Neuronal stem cell (in vitro differentiated cells): ENCODE measurements at regions not wholly inside any gene's neighbourhood (a gene's known extent, or its start where the extent isn't known, plus 50 kb on each side); places are given as distances from the start of the nearest gene placed in this dataset.

Experiments
- DNase-seq: peaks from one replicate; pipeline ENCODE4 v3.0.0-alpha.2; 2013; ENCODE audit warnings: low spot score
- H2AFZ ChIP-seq: one replicate; pipeline ENCODE4 v1.6.1; 2013; ENCODE audit warnings: mild to moderate bottlenecking, low read length, inconsistent platforms
- H2AK5ac ChIP-seq: 2 replicates; pipeline ENCODE4 v1.6.1; 2013; ENCODE audit warnings: low read depth, mild to moderate bottlenecking, inconsistent platforms, low read length, moderate library complexity, mixed read lengths
- H2BK120ac ChIP-seq: 2 replicates; pipeline ENCODE4 v1.6.1; 2013; ENCODE audit warnings: low read depth, mild to moderate bottlenecking, inconsistent platforms, low read length, moderate library complexity, mixed read lengths
- H2BK12ac ChIP-seq: one replicate; pipeline ENCODE4 v1.6.1; 2013; ENCODE audit warnings: low read length, inconsistent platforms
- H2BK15ac ChIP-seq: 2 replicates; pipeline ENCODE4 v1.6.1; 2013; ENCODE audit warnings: mild to moderate bottlenecking, low read length, inconsistent platforms, mixed read lengths
- H2BK5ac ChIP-seq: one replicate; pipeline ENCODE4 v1.6.1; 2013; ENCODE audit warnings: inconsistent platforms, mild to moderate bottlenecking, low read length, moderate library complexity
- H3K14ac ChIP-seq: one replicate; pipeline ENCODE4 v1.6.1; 2013; ENCODE audit warnings: low read length, inconsistent platforms
- H3K18ac ChIP-seq: 2 replicates; pipeline ENCODE4 v1.6.1; 2013; ENCODE audit warnings: low read length, inconsistent platforms
- H3K23ac ChIP-seq: 2 replicates; pipeline ENCODE4 v1.6.1; 2013; ENCODE audit warnings: low read depth, mild to moderate bottlenecking, mixed read lengths, low read length, inconsistent platforms; ENCODE audit not compliant: poor library complexity
- H3K27ac ChIP-seq: replicated peaks from 3 replicates; pipeline ENCODE4 v1.5.1; 2013; ENCODE audit warnings: low read length, inconsistent platforms
- H3K27me3 ChIP-seq, 3 experiments: 2 replicates each; pipeline ENCODE4 v1.6.1; 2013; ENCODE audit warnings: low read length in 3 of 3, mild to moderate bottlenecking in 2 of 3, inconsistent platforms in 1 of 3, low read depth in 1 of 3, mixed read lengths in 1 of 3, moderate library complexity in 1 of 3; ENCODE audit not compliant: control insufficient read depth in 3 of 3, insufficient read depth in 3 of 3
- H3K36me3 ChIP-seq, 2 donors: replicated peaks in 1 of 2; 2 replicates each; pipeline ENCODE4 v1.6.1; 2013; ENCODE audit warnings: low read length in 2 of 2; ENCODE audit not compliant: control insufficient read depth in 2 of 2, insufficient read depth in 2 of 2
- H3K4ac ChIP-seq: 2 replicates; pipeline ENCODE4 v1.6.1; 2013; ENCODE audit warnings: inconsistent platforms, mild to moderate bottlenecking, low read length, moderate library complexity
- H3K4me1 ChIP-seq, 2 donors: 1 replicate in 1 of 2; 2 replicates in 1 of 2; pipeline ENCODE4 v1.6.1; 2013; ENCODE audit warnings: low read length in 2 of 2, low read depth in 1 of 2; ENCODE audit not compliant: control insufficient read depth in 2 of 2, insufficient read depth in 1 of 2
- H3K4me2 ChIP-seq: one replicate; pipeline ENCODE4 v1.6.1; 2013; ENCODE audit warnings: mild to moderate bottlenecking, low read length, inconsistent platforms; ENCODE audit not compliant: insufficient read depth, poor library complexity, severe bottlenecking
- H3K4me3 ChIP-seq, 2 donors: 2 replicates each; pipeline ENCODE4 v1.5.1; 2013; ENCODE audit warnings: low read length in 2 of 2, mild to moderate bottlenecking in 2 of 2, inconsistent platforms in 1 of 2, moderate library complexity in 1 of 2
- H3K79me1 ChIP-seq: one replicate; pipeline ENCODE4 v1.6.1; 2013; ENCODE audit warnings: low read depth, mild to moderate bottlenecking, inconsistent platforms, low read length, moderate library complexity
- H3K9ac ChIP-seq: one replicate; pipeline ENCODE4 v1.6.1; 2013; ENCODE audit warnings: mild to moderate bottlenecking, low read depth, low read length, inconsistent platforms; ENCODE audit not compliant: poor library complexity
- H3K9me3 ChIP-seq, 2 donors: replicated peaks in 1 of 2; 2 replicates each; pipeline versions ENCODE3 to v1.6.1; 2013; ENCODE audit warnings: low read length in 2 of 2, mild to moderate bottlenecking in 2 of 2, inconsistent platforms in 1 of 2, low read depth in 1 of 2, mixed read lengths in 1 of 2, moderate library complexity in 1 of 2; ENCODE audit not compliant: control insufficient read depth in 2 of 2, insufficient read depth in 1 of 2
- H4K8ac ChIP-seq: one replicate; pipeline ENCODE4 v1.6.1; 2013; ENCODE audit warnings: low read depth, mild to moderate bottlenecking, inconsistent platforms, low read length, moderate library complexity
- H4K91ac ChIP-seq: one replicate; pipeline ENCODE4 v1.6.1; 2013; ENCODE audit warnings: low read length, low read depth, mild to moderate bottlenecking, inconsistent platforms; ENCODE audit not compliant: poor library complexity
- WGBS, 2 donors: extraction: QIAGEN DNeasy Blood & Tissue Kit; methylation state at CpG; one replicate each; pipeline ENCODE4 v1.1.7; 2013; ENCODE audit warnings: missing lambda C conversion rate in 2 of 2, mixed read lengths in 1 of 2; ENCODE audit not compliant: insufficient read length in 2 of 2, insufficient replicate concordance in 1 of 2; ENCODE audit errors: extremely low coverage in 2 of 2; 5-methylcytosine and 5-hydroxymethylcytosine counted together

- no peak overlapping the region for H3K14ac ChIP-seq
- H3K4ac ChIP-seq, result no peak overlapping the region
- H2BK120ac ChIP-seq, result no peak overlapping the region
- H2BK12ac ChIP-seq, result no peak overlapping the region
- H3K9me3 ChIP-seq, result peaks cover 0 to 2% of the 10 kb centered on the region in 2 donors
- H4K91ac ChIP-seq, result no peak overlapping the region
- no peaks in the 10 kb centered on the region for H3K36me3 ChIP-seq
- DNase-seq, result no peak
- H3K27me3 ChIP-seq, result no peaks in the 10 kb centered on the region
- H3K18ac ChIP-seq, result no peak overlapping the region
- WGBS, 2 donors, result no CpG with 5 or more reads among the region's 2 CpGs
- no peak overlapping the region for H3K4me2 ChIP-seq
- H3K4me3 ChIP-seq, result no peak overlapping the region
- no peak overlapping the region for H3K27ac ChIP-seq
- no peak overlapping the region for H3K23ac ChIP-seq
- H3K9ac ChIP-seq, result no peak overlapping the region
- H2AK5ac ChIP-seq, result no peak overlapping the region
- H3K4me1 ChIP-seq, result no peaks in the 10 kb centered on the region
- no peak overlapping the region for H2BK15ac ChIP-seq
- no peak overlapping the region for H4K8ac ChIP-seq
- no peak overlapping the region for H2AFZ ChIP-seq
- no peaks in the 10 kb centered on the region for H3K79me1 ChIP-seq
- no peak overlapping the region for H2BK5ac ChIP-seq
Measured at GRCh38 chr11:96523656-96524055, 133.8 kb downstream of the JRKL start.

GRCh38 chr11:96524475-96524874 is 134.7 kb downstream of the JRKL start:
- Histone ChIP-seq H4K8ac (no peak overlapping the region), H2BK12ac (no peak overlapping the region), H3K4me1 (no peaks in the 10 kb centered on the region), H3K36me3 (no peaks in the 10 kb centered on the region), H2AK5ac (no peak overlapping the region), H4K91ac (no peak overlapping the region), H3K27ac (no peak overlapping the region), H3K4ac (no peak overlapping the region), H3K27me3 (no peaks in the 10 kb centered on the region), H3K23ac (no peak overlapping the region), H3K4me3 (no peak overlapping the region), H2BK5ac (no peak overlapping the region), H3K4me2 (no peak overlapping the region), H2AFZ (no peak overlapping the region), H3K9ac (no peak overlapping the region), H2BK120ac (no peak overlapping the region), H3K9me3 (peaks cover 0 to 2% of the 10 kb centered on the region in 2 donors), H2BK15ac (no peak overlapping the region), H3K79me1 (no peaks in the 10 kb centered on the region), H3K18ac (no peak overlapping the region), H3K14ac (no peak overlapping the region)
- DNase-seq, result no peak
- WGBS, 2 donors, result no CpG with 5 or more reads among the region's 1 CpG

GRCh38 chr11:96530473-96530872 is 140.7 kb downstream of the JRKL start:
- H4K8ac ChIP-seq, result no peak overlapping the region
- H3K4me2 ChIP-seq, result no peak overlapping the region
- peaks cover 0 to 2% of the 10 kb centered on the region in 2 donors for H3K9me3 ChIP-seq

GRCh38 chr11:96538104-96538503 is 148.3 kb downstream of the JRKL start:
- Histone ChIP-seq H3K4ac (no peak overlapping the region), H4K8ac (no peak overlapping the region), H3K14ac (no peak overlapping the region), H3K9ac (no peak overlapping the region), H2BK15ac (no peak overlapping the region), H3K4me1 (no peaks in the 10 kb centered on the region), H3K4me2 (no peak overlapping the region), H3K9me3 (no peaks in the 10 kb centered on the region), H3K79me1 (no peaks in the 10 kb centered on the region), H3K36me3 (no peaks in the 10 kb centered on the region), H2AFZ (no peak overlapping the region), H2BK12ac (no peak overlapping the region), H3K23ac (no peak overlapping the region), H3K4me3 (no peak overlapping the region), H4K91ac (no peak overlapping the region), H2BK5ac (no peak overlapping the region), H3K27me3 (no peaks in the 10 kb centered on the region), H2AK5ac (no peak overlapping the region), H3K27ac (no peak overlapping the region), H3K18ac (no peak overlapping the region), H2BK120ac (no peak overlapping the region)
- WGBS, 2 donors, result no CpG with 5 or more reads among the region's 4 CpGs
- DNase-seq, result no peak

More at GRCh38 chr11:96530473-96530872, 140.7 kb downstream of the JRKL start:
- H3K36me3 ChIP-seq, result no peaks in the 10 kb centered on the region
- H2BK120ac ChIP-seq, result no peak overlapping the region
- no peaks in the 10 kb centered on the region for H3K27me3 ChIP-seq
- H3K9ac ChIP-seq, result no peak overlapping the region
- no peak overlapping the region for H3K4me3 ChIP-seq
- no peak overlapping the region for H3K14ac ChIP-seq
- DNase-seq, result no peak
- H4K91ac ChIP-seq, result no peak overlapping the region
- H2AFZ ChIP-seq, result no peak overlapping the region
- no peak overlapping the region for H3K18ac ChIP-seq
- H2AK5ac ChIP-seq, result no peak overlapping the region
- no peaks in the 10 kb centered on the region for H3K4me1 ChIP-seq
- H3K4ac ChIP-seq, result no peak overlapping the region
- H2BK5ac ChIP-seq, result no peak overlapping the region
- H2BK15ac ChIP-seq, result no peak overlapping the region
- H3K79me1 ChIP-seq, result no peaks in the 10 kb centered on the region
- H3K27ac ChIP-seq, result no peak overlapping the region
- no peak overlapping the region for H3K23ac ChIP-seq
- no CpG with 5 or more reads among the region's 1 CpG for WGBS, 2 donors
- H2BK12ac ChIP-seq, result no peak overlapping the region
